ENCODE measurements at regions not wholly inside any gene's neighbourhood (a gene's known extent, or its start where the extent isn't known, plus 50 kb on each side); places are given as distances from the start of the nearest gene placed in this dataset.

GRCh38 chr1:200263203-200263602 is 146.6 kb downstream of the ZNF281 start:
- TF ChIP-seq CTCF (IDR thresholded peaks at IDR 0.05; ENCODE audit: insufficient read depth, low read depth, low read length) (no peak), EZH2 (IDR thresholded peaks at IDR 0.05; ENCODE audit: insufficient read depth, low read length) (no peak)

All from astrocyte (in vitro differentiated cells and primary cell).